K562 (cell line): ENCODE measurements at regions not wholly inside any gene's neighbourhood (a gene's known extent, or its start where the extent isn't known, plus 50 kb on each side); places are given as distances from the start of the nearest gene placed in this dataset.

Experiments used
- MGA ChIP-seq: fragments of 450-650 bp; IDR thresholded peaks from 2 replicates; pipeline ENCODE4 v1.6.1; 2016; ENCODE audit warnings: mild to moderate bottlenecking, moderate library complexity
- POLR2G ChIP-seq: fragments of 200-400 bp; formaldehyde crosslinking; IDR thresholded peaks from 2 replicates; pipeline ENCODE4 v1.6.1; 2017; ENCODE audit warnings: low read depth, mild to moderate bottlenecking, antibody characterized with exemption, low read length, moderate library complexity
- SP1 ChIP-seq: sonication (generic); formaldehyde crosslinking; IDR thresholded peaks from 2 replicates; pipeline ENCODE4 v1.8.1; 2022; ENCODE audit warnings: mild to moderate bottlenecking, missing genetic modification reagents

GRCh38 chr2:47628904-47629303 is 58.1 kb upstream of the KCNK12 start (continued):
- TF ChIP-seq MGA (no peak), SP1 (no peak), POLR2G (no peak)
